H9 (cell line): ENCODE measurements at regions not wholly inside any gene's neighbourhood (a gene's known extent, or its start where the extent isn't known, plus 50 kb on each side); places are given as distances from the start of the nearest gene placed in this dataset.

Experiments
- DNase-seq: peaks from one replicate; pipeline ENCODE4 v3.0.0-alpha.2; 2017
- H2AFZ ChIP-seq: one replicate; pipeline ENCODE4 v1.6.1; 2013; ENCODE audit warnings: mild to moderate bottlenecking, low read length, control low read depth, moderate library complexity
- H2AK5ac ChIP-seq: 2 replicates; pipeline ENCODE4 v1.6.1; 2013; ENCODE audit warnings: low read length, control low read depth, mixed read lengths; ENCODE audit not compliant: insufficient read length
- H2BK120ac ChIP-seq: one replicate; pipeline ENCODE4 v1.6.1; 2013; ENCODE audit warnings: low read depth, mild to moderate bottlenecking, low read length, control low read depth, inconsistent platforms; ENCODE audit not compliant: poor library complexity, severe bottlenecking
- H2BK12ac ChIP-seq: 2 replicates; pipeline ENCODE4 v1.6.1; 2013; ENCODE audit warnings: low read length, control low read depth, mixed read lengths, low read depth; ENCODE audit not compliant: insufficient read length
- H2BK15ac ChIP-seq: 2 replicates; pipeline ENCODE4 v1.6.1; 2013; ENCODE audit warnings: low read depth, low read length, control low read depth
- H2BK20ac ChIP-seq: one replicate; pipeline ENCODE4 v1.6.1; 2013; ENCODE audit warnings: low read depth, mild to moderate bottlenecking, low read length, control low read depth, inconsistent platforms; ENCODE audit not compliant: poor library complexity, severe bottlenecking
- H2BK5ac ChIP-seq: 2 replicates; pipeline ENCODE4 v1.6.1; 2013; ENCODE audit warnings: low read length, control low read depth, mixed read lengths; ENCODE audit not compliant: insufficient read length
- H3K14ac ChIP-seq: 2 replicates; pipeline ENCODE4 v1.6.1; 2013; ENCODE audit warnings: low read length, control low read depth; ENCODE audit not compliant: insufficient read depth
- H3K18ac ChIP-seq: 2 replicates; pipeline ENCODE4 v1.6.1; 2013; ENCODE audit warnings: low read depth, mild to moderate bottlenecking, mixed read lengths, low read length, control low read depth; ENCODE audit not compliant: insufficient read length
- H3K23ac ChIP-seq: 2 replicates; pipeline ENCODE4 v1.6.1; 2013; ENCODE audit warnings: low read length, control low read depth, mixed read lengths, low read depth; ENCODE audit not compliant: insufficient read length
- H3K23me2 ChIP-seq: 2 replicates; pipeline ENCODE4 v1.6.1; 2013; ENCODE audit warnings: low read depth, mild to moderate bottlenecking, mixed read lengths, low read length, control low read depth; ENCODE audit not compliant: insufficient read length, poor library complexity, severe bottlenecking
- H3K27ac ChIP-seq: 2 replicates; pipeline ENCODE4 v1.5.1; 2013; ENCODE audit warnings: low read length, control low read depth, mixed read lengths, low read depth; ENCODE audit not compliant: insufficient read length
- H3K27me3 ChIP-seq: 2 replicates; pipeline ENCODE4 v1.6.1; 2013; ENCODE audit warnings: low read length, control low read depth, inconsistent platforms; ENCODE audit not compliant: insufficient read depth
- H3K4ac ChIP-seq: 2 replicates; pipeline ENCODE4 v1.6.1; 2013; ENCODE audit warnings: low read depth, mild to moderate bottlenecking, control low read depth, inconsistent platforms, low read length, moderate library complexity
- H3K4me1 ChIP-seq: 2 replicates; pipeline ENCODE4 v1.6.1; 2013; ENCODE audit warnings: low read length, control low read depth, inconsistent platforms; ENCODE audit not compliant: insufficient read depth
- H3K4me2 ChIP-seq: 2 replicates; pipeline ENCODE4 v1.6.1; 2013; ENCODE audit warnings: low read length, control low read depth, mixed read lengths; ENCODE audit not compliant: insufficient read length, insufficient read depth
- H3K56ac ChIP-seq: 2 replicates; pipeline ENCODE4 v1.6.1; 2013; ENCODE audit warnings: low read depth, mild to moderate bottlenecking, mixed read lengths, low read length, control low read depth; ENCODE audit not compliant: insufficient read length
- H3K79me1 ChIP-seq: 2 replicates; pipeline ENCODE4 v1.6.1; 2013; ENCODE audit warnings: low read depth, mild to moderate bottlenecking, moderate library complexity, low read length, control low read depth, inconsistent platforms; ENCODE audit not compliant: insufficient read depth, poor library complexity, severe bottlenecking
- H3K79me2 ChIP-seq: 2 replicates; pipeline ENCODE4 v1.6.1; 2013; ENCODE audit warnings: low read length, control low read depth, inconsistent platforms; ENCODE audit not compliant: insufficient read depth
- H3K9ac ChIP-seq: 2 replicates; pipeline ENCODE4 v1.6.1; 2013; ENCODE audit warnings: low read length, control low read depth, mixed read lengths; ENCODE audit not compliant: insufficient read length; ENCODE audit errors: extremely low read depth
- H3K9me3 ChIP-seq: one replicate; pipeline ENCODE4 v1.6.1; 2013; ENCODE audit warnings: low read depth, low read length, inconsistent platforms; ENCODE audit not compliant: control insufficient read depth
- H3T11ph ChIP-seq: one replicate; pipeline ENCODE4 v1.6.1; 2013; ENCODE audit warnings: mild to moderate bottlenecking, low read length, control low read depth, inconsistent platforms
- H4K20me1 ChIP-seq: one replicate; pipeline ENCODE4 v1.6.1; 2013; ENCODE audit not compliant: control insufficient read depth, insufficient read length, insufficient read depth
- H4K5ac ChIP-seq: 2 replicates; pipeline ENCODE4 v1.6.1; 2013; ENCODE audit warnings: low read depth, mild to moderate bottlenecking, mixed read lengths, low read length, control low read depth; ENCODE audit not compliant: insufficient read length
- H4K8ac ChIP-seq: replicated peaks from 2 replicates; pipeline ENCODE4 v1.6.1; 2013; ENCODE audit warnings: low read length, control low read depth, mixed read lengths, low read depth; ENCODE audit not compliant: insufficient read length
- H4K91ac ChIP-seq: 2 replicates; pipeline ENCODE4 v1.6.1; 2013; ENCODE audit warnings: low read depth, mild to moderate bottlenecking, moderate library complexity, mixed read lengths, low read length, control low read depth; ENCODE audit not compliant: insufficient read length
- H3K27ac Mint-ChIP-seq, 3 experiments: 2 replicates in 2 of 3; 3 replicates in 1 of 3; pipeline ENCODE4 v1.8.0; 2020 to 2021; ENCODE audit warnings: mixed read lengths in 3 of 3, mild to moderate bottlenecking in 1 of 3, moderate library complexity in 1 of 3
- H3K27me3 Mint-ChIP-seq: 2 replicates; pipeline ENCODE4 v1.8.0; 2021; ENCODE audit warnings: low read depth, mild to moderate bottlenecking, moderate library complexity, mixed read lengths
- H3K36me3 Mint-ChIP-seq, 3 experiments: 2 replicates in 2 of 3; 3 replicates in 1 of 3; pipeline ENCODE4 v1.8.0; 2020 to 2021; ENCODE audit warnings: low read depth in 3 of 3, mixed read lengths in 3 of 3; ENCODE audit not compliant: insufficient read depth in 1 of 3
- H3K4me1 Mint-ChIP-seq, 2 experiments: 2 replicates each; pipeline ENCODE4 v1.8.0; 2020; ENCODE audit warnings: mixed read lengths in 2 of 2
- H3K4me3 Mint-ChIP-seq, 2 experiments: 2 replicates in 1 of 2; 3 replicates in 1 of 2; pipeline ENCODE4 v1.8.0; 2020 to 2021; ENCODE audit warnings: mild to moderate bottlenecking in 2 of 2, mixed read lengths in 2 of 2, moderate library complexity in 1 of 2
- H3K9me3 Mint-ChIP-seq, 2 experiments: 2 replicates in 1 of 2; 3 replicates in 1 of 2; pipeline ENCODE4 v1.8.0; 2020; ENCODE audit warnings: mild to moderate bottlenecking in 2 of 2, mixed read lengths in 2 of 2, moderate library complexity in 1 of 2
- CTCF ChIP-seq: fragments of 200-600 bp; sonication (generic); conservative IDR thresholded peaks from 3 replicates; pipeline ENCODE4 v1.8.0; 2021; ENCODE audit warnings: antibody characterized with exemption, mild to moderate bottlenecking
- WGBS: extraction: QIAGEN DNeasy Blood & Tissue Kit; methylation state at CpG from one replicate; pipeline ENCODE4 v1.1.7; 2013; ENCODE audit warnings: missing lambda C conversion rate, low lambda C conversion rate, mixed read lengths; ENCODE audit not compliant: insufficient read length; ENCODE audit errors: extremely low coverage; 5-methylcytosine and 5-hydroxymethylcytosine counted together

- Histone ChIP-seq H3K79me2 (no peaks in the 10 kb centered on the region; the same call in 1 of the 2 replicates), H3K23ac (no peak overlapping the region), H2BK20ac (no peak overlapping the region), H2AK5ac (no peak overlapping the region), H3K18ac (no peak overlapping the region), H3K56ac (no peak overlapping the region), H3K4me2 (no peak overlapping the region), H4K8ac (no peak overlapping the region), H3K4ac (no peak overlapping the region), H2BK15ac (no peak overlapping the region), H2BK120ac (no peak overlapping the region), H4K91ac (no peak overlapping the region), H3K9me3 (no peaks in the 10 kb centered on the region), H3K4me1 (peaks cover 3% of the 10 kb centered on the region; the same call in 1 of the 2 replicates), H3K23me2 (no peaks in the 10 kb centered on the region), H3K27me3 (no peaks in the 10 kb centered on the region), H2AFZ (no peak overlapping the region), H4K5ac (no peak overlapping the region), H3T11ph (no peak overlapping the region), H3K27ac (no peak overlapping the region), H2BK12ac (no peak overlapping the region), H2BK5ac (no peak overlapping the region), H3K9ac (no peak overlapping the region), H3K79me1 (no peaks in the 10 kb centered on the region), H3K14ac (no peak overlapping the region), H4K20me1 (no peaks in the 10 kb centered on the region)
- TF ChIP-seq CTCF, result no peak
- no peaks in the 10 kb centered on the region for H3K27me3 Mint-ChIP-seq
- H3K9me3 Mint-ChIP-seq, result peaks cover 9 to 12% of the 10 kb centered on the region in 2 experiments
- H3K36me3 Mint-ChIP-seq, result peaks cover 0 to 6% (median 5%) of the 10 kb centered on the region in 3 experiments; a peak in 2 of 7 replicates
- no peak overlapping the region for H3K4me3 Mint-ChIP-seq
- H3K4me1 Mint-ChIP-seq, result peaks cover 5 to 12% of the 10 kb centered on the region in 2 experiments; a peak in 3 of 4 replicates
- H3K27ac Mint-ChIP-seq, result no peak overlapping the region
- no CpG with 5 or more reads among the region's 1 CpG for WGBS
- DNase-seq, result no peak
These were observed 88.9 kb upstream of the ARHGAP5 start for GRCh38 chr14:31988244-31988643.
